NCI-H1694 (cell line): ENCODE measurements at regions not wholly inside any gene's neighbourhood (a gene's known extent, or its start where the extent isn't known, plus 50 kb on each side); places are given as distances from the start of the nearest gene placed in this dataset.

Experiments used
- DNase-seq: peaks from one replicate; lab custom pipeline; 2025; lab: John Stamatoyannopoulos, UW

DNA sequence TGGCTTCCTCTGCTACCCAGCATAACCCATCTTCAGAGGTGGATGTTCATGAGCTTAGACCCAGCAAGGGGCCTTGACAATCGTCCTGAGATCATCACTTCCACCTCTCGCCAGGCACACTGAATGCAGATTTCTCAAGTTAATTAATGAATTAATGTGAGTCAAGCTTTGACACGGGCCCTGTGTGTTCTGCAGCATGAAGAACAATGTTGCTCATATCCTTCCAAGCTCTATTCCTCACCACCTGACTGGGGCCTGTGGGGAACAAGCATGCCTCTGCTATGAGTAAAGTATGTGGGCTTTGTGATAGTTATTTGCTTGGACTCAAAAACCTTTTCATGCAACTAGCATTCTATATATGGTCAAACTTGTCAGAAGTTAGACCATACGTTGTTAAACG, 122.0 kb downstream of the SEC16B start:
- no peak for DNase-seq

DNA sequence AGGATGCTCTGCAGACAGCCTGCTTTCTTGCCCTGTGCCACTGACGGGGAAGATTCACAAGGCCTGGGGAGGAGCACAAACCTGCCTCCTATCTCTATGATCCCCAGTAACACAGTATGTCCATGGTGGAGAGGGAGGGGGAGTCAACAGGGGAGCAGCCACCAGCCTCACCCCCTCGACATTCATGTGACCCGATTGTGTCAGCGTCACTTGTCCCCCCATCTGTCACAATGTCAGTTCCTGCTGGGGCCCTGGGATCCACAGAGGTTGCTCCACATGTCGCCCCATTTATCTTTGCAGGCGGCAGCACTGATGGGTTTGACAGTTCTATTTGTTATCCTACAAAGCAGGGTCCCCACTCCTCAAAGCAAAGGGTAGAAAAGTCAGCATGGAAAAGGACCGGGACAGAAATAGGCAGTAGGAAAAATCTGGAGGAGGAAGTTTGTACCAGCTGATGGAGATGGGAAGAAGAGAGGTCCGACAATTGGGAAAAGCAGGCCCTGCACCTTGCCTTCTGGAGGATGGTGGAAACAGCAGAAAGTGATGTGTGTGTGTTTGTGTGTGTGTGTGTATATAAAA, 130.9 kb downstream of the SEC16B start:
- no peak for DNase-seq

DNA sequence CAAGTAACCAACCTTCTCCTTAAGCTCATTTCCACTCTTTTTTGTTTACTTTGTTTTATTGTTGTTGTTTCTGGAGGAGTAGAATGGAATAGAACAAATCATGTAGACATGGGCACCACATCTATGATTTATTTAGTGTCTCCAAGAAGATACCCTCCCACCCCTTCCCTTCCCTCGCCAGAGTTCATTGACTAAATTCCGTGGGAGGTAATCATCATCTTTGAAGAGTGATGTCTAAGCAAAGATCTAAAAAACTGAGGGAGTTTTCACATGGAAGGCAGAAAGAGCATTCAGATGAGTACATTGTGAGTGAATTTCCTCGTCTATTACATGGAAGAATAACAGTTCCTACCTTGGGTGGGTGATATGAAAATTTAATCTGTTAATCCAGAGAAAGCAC, 136.2 kb downstream of the SEC16B start:
- DNase-seq: no peak

DNA sequence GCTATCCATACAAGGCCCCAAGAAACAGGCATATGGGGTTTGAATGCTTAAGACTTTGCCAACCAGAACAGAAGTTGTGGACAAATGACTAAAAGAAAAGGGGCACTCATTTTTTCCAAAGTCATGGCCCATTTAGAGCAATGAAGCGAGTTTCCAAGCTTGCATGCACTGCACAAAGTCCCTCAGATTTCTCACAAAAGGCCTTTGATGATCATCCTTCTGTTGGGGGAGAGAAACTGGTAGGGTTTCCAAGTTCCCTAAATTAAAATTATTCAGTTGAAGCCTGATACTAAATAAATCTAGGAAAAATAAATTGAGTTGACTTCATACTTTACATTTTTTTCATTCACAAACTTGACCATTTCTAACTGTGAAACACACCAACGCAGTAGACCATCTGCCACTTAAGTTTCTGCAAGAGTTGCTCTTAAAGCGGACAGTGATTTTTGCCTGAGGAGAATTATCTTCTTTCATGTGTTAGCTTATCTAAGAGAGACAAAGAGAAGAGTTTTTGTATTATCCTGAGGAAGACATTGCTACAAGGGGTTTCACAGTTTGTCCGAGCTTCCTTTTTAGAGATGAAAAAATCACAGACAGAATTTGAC, 139.2 kb downstream of the SEC16B start:
- DNase-seq: no peak

DNA sequence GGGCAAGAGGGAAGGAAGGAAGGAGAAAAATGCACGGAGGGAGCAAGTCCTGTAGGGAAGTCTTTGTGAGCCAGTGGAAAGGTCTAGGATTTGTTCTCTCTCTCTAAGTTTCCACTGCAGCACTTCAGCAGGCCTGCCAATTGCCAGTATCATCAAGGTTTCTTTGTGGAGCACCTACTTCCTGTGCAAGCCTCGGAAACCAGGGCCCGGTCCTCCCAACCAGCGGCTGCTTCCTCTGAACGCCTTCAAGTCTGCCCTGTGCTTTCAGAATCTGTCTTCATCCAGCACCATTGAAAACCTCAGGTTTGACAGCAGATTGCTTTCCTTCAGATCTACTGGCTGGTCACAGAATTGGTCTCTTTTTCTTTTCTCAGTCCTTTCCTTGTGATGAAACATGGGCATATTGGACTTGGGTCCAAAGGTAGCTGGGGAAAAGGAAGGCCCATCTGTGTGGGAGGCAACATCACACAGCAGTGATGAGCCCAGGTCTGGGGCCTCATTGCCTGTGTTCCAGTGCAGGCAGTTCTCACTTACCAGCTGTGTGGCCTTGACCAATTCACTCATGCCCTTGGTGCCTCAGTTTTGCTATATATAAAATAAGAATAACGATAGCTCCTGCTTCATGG, 144.5 kb downstream of the SEC16B start:
- no peak for DNase-seq

DNA sequence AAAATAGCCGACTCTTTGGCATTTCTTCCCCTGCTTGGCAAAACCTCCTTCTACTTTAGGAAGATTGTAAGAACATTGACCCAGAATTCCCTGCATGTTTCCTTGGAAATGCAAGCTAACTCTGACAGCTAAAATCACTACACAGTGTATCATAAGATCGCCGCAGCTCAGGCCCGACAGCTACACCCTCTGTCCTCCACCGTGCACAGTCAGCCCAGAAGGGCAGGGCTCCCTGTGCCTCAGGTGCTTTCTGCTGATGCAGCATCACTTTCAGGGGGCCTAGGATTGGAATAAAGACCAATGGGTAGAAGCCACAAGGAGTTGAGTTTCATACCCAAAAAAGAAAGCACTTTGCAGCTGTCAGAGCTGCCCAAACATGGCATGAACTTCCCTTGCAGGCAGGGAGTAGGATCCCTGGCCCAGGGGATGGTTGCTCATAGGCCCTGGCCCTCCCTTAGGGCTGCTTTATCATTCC, 145.3 kb downstream of the SEC16B start:
- no peak for DNase-seq

DNA sequence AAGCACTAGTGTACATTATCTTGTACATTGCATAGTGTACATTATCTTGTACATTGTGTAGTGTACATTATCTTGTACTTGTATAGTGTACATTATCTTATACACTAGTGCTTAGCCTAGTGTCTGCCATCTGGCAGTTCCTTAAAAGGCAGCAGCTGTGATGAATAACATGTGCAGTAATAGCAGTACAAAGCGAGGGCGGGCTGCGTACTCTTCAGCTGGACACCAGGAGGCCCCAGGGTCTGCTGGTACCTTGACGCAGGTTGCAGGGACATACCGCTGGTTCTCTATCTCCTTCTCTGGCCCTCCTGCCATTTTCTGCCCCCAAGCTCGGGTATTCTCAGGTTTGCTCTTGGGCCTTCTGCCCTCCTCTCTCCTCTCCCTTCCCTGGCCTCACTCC, 149.6 kb downstream of the SEC16B start:
- DNase-seq: no peak

DNA sequence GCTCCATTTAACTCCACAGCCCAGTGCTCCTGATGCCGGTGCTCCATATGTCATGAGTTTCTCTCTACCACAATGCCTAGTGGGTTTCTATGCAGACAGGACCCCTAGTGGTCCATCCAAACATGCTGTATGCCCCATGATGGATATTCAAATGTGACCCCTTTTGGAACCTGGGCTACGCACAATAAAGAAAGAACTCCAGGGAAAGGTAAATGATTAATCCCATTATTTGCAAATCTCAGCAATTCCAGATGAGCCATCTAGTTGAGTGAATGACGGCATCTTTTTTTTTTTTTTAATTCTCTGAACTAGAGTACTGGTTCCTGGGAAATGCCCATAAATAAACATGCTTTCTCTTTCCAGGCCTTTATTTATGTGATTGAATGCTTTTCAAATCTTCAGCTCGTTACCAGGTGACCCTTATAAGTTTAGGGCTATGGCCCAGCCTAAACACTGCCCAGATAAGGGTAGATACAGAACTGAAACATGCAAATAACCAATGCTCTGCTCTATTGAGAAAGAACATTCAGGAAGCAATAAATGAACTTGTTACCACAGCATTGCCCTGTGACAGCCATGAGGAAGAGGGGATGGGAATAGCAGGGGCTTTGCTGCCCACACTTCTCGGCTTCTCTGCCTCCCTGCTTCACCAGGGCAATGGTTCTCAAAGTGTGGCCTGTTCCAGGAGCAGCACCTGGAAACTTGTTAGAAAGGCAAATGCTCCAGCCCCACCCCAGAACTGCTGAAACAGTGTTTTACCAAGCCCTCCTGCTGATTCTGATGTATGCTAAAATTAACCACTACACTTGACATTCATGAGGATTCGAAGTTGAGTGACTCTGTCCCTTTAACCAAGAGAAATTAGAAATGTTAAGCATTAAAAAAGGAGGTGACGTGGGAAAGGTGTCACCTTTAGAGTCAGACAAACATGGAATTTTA, 151.7 kb downstream of the SEC16B start:
- no peak for DNase-seq

DNA sequence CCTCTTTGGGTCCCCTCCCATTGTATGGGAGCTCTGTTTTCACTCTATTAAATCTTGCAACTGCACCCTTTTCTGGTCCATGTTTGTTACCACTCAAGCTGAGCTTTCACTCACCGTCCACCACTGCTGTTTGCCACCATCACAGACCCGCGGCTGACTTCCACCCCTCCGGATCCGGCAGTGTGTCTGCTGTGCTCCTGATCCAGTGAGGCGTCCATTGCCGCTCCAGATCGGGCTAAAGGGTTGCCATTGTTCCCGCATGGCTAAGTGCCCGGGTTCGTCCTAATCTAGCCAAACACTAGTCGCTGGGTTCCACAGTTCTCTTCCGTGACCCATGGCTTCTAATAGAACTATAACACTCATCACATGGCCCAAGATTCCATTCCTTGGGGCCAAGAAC, 157.2 kb downstream of the SEC16B start:
- DNase-seq: no peak

DNA sequence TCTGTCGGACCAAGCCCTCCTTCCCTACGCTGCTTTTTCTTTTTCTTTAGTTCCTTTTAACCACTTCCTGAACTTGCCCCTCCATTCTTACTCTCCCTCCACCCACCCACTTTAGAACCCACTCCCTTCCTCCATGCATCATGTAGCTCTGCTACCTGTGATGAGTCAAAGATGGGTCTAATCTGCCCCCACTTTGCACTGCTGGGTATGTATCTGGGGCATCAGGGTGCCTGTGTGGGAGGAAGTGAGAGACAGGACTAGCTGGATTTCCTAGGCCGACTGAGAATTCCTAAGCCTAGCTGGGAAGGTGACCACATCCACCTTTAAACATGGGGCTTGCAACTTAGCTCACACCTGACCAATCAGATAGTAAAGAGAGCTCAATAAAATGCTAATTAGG, 157.7 kb downstream of the SEC16B start:
- DNase-seq: no peak

DNA sequence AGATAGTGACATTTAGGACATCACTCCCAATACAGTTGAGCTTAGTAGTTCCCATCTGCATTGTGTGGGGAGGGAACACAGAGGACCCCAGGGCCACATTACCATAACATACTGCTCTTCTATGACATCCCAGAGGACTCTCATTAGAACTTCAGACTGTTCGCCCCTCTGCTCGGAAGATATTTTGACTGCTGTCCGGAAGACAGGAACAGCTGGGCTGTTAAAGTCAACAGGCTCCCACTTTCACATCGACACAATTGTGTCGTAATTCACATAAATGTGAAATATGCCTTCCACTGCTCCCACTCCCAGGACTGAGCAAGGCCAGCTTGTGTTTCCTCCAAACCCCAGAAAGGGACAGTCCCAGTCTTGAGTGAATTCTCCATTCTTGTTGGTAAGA, 158.4 kb downstream of the SEC16B start:
- DNase-seq: no peak

DNA sequence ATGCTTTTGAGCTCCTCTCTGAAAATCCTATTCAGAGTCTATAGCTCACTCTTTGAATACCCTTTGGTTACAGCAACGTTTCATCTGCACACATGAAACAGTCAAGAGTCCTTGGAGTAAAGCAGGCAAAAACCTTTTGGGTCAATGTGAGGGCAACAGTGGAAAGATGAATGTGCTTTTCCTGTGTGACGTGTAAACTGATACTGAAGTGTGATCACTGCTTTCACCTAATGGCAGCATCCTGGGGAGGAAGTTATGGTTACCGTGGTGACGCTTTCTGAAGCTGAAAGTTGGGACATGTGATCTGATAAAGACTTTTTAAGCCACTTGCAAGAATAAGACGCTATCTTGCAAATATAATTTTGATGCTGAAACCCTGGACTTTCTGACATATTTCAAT, 160.0 kb downstream of the SEC16B start:
- DNase-seq: no peak

DNA sequence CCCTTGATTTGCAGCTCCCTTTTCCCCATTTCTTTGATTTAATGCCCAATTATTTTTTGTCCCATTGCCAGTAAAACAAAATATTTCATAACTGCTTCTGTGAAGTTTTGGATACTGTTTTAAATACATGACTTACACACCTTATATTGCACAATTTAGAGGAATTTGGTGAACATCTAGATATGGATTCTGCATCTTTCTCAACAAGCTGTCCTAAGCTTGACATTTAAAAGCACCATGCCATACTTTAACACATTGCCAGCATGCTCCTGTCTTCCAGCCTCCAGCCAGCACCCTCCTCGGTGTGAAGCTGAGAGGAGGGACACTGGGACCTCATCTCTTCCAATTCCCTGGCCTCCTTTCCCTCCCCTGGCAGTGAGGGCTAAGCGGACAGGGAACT, 167.6 kb downstream of the SEC16B start:
- DNase-seq: no peak

DNA sequence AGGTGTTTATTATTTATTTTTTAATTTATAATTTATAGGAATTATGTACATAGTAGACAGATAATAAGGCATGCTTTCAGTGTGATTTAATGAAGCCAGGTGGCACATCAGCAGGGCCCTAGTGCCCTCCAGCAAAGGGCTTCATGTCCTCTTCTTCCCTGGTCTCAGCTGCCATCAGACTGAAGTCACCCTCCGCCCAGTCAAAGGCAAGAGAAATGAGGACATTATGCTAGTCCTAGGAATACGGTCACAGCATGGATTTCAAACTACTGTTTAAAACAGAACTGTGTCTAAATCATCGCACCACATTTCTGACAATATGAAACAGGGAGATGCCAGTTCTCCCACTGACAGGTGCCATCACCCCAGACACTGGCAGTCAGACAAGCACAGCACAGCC, 168.1 kb downstream of the SEC16B start:
- DNase-seq: no peak

DNA sequence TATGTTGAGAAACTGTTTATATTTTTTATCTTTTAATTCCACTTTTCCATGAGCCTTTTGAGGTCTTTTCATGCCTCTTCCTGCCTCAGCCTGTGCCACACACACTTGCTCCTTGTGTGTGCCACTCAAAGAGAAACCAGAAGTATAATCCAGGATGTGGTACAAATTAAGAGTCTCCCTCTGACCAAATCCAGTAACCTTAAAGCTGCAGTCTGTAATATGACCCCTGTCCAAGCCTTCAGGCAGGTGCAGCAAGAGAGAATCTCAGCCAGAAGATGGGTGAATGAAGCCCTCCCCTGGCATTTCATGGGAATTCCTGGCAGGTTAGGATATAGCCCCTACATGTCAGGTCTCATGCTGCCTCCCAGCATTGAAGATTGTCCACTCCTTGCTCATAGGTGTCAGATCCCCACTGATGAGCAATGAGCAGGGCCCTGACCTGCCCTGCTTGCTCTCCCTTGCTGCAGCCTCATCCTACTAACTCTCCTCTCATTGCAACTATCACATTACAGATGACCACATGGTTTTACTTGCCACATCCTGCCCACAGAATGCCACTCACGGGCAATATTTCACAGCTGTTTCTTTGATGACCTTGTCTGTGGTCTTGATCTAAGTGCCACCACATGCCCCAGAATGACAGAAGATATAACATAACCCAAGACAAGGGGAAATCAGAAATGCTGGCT, 169.3 kb downstream of the SEC16B start:
- no peak for DNase-seq

DNA sequence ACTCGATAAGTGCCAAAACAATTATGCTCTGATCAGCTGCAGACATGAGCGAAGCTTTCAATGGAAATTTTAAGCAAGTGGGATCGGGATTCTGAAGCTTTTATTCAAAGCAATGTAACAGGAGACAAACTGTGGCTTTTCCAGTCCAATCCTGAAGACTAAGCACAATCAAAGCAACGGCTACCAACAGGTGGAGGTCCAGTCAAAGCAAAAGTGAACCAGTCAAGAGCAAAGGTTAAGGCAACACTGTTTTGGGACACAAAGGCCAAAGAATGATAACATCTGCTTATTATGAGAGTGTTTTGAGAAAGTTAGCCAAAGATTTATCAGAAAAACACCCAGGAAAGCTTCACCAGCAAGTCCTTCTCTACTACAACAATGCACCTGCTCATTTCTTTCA, 170.1 kb downstream of the SEC16B start:
- no peak for DNase-seq

DNA sequence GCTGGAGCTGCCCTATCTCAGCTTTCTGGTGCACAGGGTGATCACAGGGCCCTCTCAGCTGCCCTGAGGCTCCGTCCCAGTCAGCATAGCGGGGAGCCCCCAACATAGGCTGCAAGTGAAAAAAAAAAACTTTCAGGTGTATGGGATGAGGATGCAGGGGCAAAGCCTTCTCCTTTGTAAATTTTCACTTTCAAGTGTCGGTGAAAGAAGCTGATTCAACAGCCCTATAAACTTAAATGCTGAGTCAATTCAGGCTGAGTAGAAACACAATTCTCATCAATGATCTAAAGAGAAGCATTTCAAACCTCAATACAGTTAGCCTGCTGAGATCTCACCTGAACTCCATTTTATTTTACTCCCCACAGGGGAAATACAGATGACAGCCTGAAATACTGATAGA, 171.2 kb downstream of the SEC16B start:
- DNase-seq: no peak

DNA sequence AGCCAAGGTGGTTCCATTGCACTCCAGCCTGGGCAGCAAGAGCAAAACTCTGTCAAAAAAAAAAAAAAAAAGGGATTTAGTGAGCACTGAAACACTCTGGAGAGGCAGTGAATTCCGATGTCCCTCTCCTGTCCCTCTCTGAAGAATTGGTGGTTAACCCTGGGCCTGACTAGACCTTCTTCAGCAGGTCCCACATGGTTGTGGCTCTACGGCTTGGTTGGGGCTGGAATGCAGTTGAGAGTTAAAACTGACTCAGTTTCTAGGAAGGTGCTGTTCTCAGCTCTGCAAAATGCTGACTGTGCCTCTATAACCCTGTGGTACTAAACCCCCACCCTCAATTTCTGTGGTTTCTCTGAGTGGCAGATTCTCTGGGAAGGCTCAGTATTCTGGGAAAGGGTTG, 173.3 kb downstream of the SEC16B start:
- no peak for DNase-seq

DNA sequence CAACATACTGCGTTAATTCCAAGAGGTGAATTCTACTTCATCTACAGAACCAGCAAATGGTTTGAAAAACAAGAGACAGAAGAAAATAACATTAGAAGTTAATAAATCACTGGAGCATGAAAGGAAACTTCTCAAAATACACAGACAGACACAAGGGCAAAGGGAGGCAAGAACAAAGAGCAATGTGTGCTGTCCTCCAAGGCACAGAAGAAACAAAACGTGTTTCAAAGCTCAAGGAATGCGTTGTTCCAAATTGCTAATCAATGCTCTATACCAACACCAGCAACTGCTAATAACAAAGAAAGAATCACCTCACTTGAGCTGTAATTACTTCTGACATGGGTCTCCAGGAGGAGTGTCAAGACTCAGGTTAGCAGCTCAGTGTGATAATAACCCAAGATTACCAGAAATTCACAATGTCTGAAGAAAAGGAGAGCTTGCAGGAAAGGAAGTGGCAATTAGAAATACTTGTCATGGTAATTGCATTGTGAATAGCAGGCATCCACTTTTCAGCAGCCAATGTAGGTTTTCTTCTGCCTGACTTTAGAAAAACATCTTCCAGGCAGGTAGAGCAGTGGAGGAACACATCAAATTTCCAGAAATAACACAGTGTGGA, 175.4 kb downstream of the SEC16B start:
- no peak for DNase-seq

DNA sequence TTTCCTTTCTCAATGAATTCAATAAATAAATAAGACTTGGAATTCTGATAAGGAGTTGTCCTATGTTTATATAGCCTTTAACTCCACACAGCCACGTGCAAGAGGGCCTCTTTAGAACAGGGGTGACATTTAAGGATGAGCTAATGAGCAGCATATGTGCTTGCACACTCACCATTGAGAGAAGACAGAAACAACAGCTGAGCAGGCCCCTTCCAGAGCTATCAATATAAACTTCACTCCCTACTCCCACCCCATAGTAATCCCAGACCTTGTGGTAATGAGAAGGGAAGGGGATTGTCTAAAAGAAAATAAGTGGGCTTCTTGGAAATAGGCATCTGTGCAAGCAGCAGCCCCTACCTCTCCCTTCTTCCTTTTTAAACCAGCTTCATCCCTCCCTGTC, 176.0 kb downstream of the SEC16B start:
- DNase-seq: no peak

DNA sequence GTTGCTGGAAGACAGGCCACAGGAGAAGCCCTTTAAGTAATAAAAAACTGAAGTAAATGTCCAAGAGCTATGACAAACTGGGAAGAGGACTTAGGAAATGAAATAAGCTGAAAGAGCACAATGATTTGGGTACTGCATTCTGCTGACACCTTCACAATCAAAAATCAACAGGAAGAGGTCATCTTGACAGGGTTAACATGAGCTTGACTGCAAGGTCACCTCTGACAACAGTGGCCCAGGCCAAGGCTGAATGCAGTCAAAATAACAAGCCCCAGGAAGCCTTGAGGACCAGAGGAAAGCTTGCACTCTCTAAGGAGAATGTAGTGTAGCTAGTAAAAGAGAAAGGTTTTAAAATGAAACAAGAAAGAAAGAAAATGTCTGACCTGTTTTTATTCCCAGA, 179.3 kb downstream of the SEC16B start:
- no peak for DNase-seq

DNA sequence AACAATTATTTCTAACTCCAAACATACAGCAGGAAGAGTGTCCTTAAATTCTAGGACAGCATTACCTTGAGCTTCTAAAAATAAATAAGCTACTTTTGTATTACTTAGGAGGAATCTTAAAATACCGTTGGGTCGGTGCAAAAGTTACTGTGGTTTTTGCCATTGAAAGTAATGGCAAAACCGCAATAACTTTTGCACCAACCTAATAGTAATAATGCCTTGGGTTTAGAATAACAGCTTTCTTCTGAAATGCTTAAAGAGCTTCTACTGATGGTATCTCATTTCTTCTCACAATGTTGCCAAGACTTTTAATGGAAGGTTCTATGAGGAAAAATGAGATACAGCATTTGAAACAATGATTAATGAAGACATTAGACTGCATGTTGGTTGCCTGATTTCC, 179.9 kb downstream of the SEC16B start:
- DNase-seq: no peak
